Liver (tissue), 3 donors: ENCODE measurements at regions not wholly inside any gene's neighbourhood (a gene's known extent, or its start where the extent isn't known, plus 50 kb on each side); places are given as distances from the start of the nearest gene placed in this dataset.

Experiments
- ATF3 ChIP-seq: IDR thresholded peaks from 2 replicates; pipeline ENCODE4 v1.6.1; 2016; ENCODE audit warnings: antibody characterized with exemption
- CTCF ChIP-seq: fragments of 150-350 bp; IDR thresholded peaks from 2 replicates; pipeline ENCODE4 v1.5.1; 2017; ENCODE audit warnings: improper control_type of control experiment, low read depth, low read length; ENCODE audit not compliant: missing input control
- FOXA2 ChIP-seq: IDR thresholded peaks from 2 replicates; pipeline ENCODE4 v1.6.1; 2016; ENCODE audit warnings: antibody characterized with exemption
- MAX ChIP-seq: IDR thresholded peaks from 2 replicates; pipeline ENCODE4 v1.6.1; 2016; ENCODE audit warnings: antibody characterized with exemption
- YY1 ChIP-seq: IDR thresholded peaks from 2 replicates; pipeline ENCODE4 v1.6.1; 2016; ENCODE audit warnings: antibody characterized with exemption, mild to moderate bottlenecking
- donor health status: healthy.
- donor health status: healthy.

GRCh38 chr6:114989279-114989964 is 646.6 kb upstream of the HS3ST5 start:
- TF ChIP-seq CTCF: no peak
- TF ChIP-seq ATF3: no peak
- no peak for TF ChIP-seq YY1
- TF ChIP-seq FOXA2: no peak
- TF ChIP-seq MAX: no peak
